ENCODE measurements at regions not wholly inside any gene's neighbourhood (a gene's known extent, or its start where the extent isn't known, plus 50 kb on each side); places are given as distances from the start of the nearest gene placed in this dataset.
"Not testable (repeated sequence)": the region's sequence is repeated elsewhere in the genome, so short reads cannot be mapped to it uniquely, and the experiment has no call there.

DNA sequence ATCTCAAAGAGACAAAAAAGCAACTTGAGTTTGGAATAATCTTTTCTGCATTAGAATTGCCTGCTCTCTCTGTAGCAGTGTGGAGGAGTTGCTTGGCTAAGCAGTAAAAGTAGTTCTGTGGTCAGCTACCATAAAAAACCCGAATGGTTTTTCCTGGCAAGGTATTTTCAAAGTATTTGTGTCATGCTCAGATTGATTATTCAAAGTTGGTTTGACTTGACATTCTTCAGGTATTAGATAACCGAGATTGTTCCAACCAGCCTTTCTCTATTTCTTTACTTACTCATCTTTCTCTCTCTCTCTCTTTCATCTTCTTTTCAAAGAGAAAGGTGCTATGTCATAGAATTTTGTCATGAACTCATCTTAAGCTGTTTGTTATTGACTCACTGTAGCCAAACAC lies 404.9 kb downstream of the CPS1 start:
- DNase-seq (ENCODE audit: low read depth) = peak; percentile 38

DNA sequence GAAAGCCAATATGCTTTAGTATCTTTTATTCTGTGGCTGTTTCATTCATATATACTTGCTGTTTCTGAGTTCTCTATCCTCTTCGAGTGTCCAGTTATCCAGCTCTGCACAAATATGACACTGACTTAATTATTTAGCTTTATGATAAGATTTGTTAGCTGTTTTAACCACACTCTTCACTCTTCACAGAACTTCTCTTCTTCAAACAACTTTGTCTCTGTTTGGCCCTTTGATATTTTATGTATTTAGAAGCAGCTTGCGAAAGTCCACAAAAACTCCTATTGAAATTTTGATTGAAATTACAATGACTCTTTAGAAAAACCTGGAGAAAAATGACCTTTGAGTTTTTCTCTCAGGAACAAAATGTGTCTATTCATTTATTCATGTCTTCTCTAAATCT lies 407.0 kb downstream of the CPS1 start:
- no peak for DNase-seq (ENCODE audit: low read depth)

DNA sequence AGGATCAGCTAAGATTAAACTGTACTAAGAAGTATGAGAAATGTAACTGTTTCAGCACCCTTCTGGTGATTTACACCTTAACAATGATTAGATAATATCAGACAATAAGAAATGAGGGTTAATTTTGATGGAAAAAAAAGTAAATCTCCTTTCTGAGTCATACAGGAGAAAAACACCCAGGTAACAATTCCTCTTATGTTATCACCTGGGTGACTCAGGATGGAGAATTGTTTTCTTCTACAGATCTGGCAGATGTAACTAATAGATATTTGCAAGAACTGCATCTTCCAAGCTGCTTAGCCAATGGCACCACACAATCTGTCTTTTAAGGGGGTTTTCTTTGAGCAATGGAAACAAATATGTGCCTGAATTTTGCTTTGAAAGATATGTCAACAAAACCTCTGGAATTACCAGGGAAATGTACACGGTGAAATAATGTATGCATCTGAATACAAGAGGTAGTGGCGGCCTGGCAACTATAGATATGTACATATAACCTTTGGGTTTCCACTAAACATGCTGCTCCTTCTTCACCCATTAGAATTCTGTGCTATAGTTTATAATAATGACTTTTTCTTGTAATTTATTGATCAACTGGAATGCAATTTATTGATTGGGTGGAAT lies 407.9 kb downstream of the CPS1 start:
- DNase-seq (ENCODE audit: low read depth) = no peak

DNA sequence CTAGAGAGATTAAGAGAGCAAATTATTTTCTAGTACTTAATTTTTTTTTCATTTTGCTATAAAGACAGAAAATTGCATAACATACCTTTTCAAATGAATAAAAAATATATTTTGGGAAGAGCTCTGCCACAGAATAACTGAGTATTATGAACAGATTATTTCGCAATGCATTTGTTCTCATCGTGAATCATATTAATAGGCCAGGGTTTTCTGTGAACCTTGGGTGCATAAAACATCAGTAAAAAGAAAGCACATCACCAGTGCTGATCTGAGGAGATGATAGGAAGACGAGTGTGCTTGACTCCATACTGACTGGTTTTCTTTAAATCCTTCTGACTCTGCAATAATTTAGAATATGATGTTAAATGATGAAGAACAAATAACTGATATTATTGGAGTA lies 409.1 kb downstream of the CPS1 start:
- no peak for DNase-seq (ENCODE audit: low read depth)

DNA sequence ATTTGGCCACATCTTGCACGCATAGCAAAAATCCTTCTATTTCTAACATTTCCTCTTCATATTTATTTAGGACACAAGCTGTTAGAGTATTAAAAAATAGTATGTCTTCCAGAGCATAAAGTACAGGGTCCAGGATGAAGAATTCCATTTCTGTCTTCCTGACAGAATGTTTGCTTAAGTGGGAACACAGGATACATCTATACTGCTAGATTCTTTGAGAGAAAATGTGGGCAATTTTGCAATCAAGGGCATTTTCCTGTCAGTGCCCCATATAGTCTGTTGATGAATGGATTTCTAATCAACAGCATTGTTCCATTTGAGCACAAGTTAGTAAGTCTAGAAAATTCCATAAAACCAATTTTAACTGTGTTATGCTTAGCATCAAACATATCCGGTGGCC lies 409.9 kb downstream of the CPS1 start:
- DNase-seq (ENCODE audit: low read depth) = no peak

DNA sequence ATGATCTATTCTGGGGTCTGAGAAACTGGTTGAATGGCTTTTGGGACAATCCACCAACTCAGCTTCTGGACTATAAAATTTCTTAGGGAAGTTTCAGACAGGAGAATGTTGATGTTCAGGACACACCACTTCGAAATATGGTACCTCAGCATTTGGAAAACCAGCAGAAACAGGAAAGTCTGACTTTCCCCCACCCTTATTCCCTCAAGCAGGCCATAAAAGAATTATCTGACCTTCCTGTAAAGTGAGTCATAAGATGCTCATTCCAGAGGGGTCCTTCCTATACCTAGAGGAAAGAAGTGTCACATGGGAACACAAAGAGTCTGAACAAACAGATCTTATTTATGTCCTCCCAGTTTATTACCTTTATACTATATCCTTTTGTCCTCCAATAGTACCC lies 415.0 kb downstream of the CPS1 start:
- no peak for DNase-seq (ENCODE audit: low read depth)

DNA sequence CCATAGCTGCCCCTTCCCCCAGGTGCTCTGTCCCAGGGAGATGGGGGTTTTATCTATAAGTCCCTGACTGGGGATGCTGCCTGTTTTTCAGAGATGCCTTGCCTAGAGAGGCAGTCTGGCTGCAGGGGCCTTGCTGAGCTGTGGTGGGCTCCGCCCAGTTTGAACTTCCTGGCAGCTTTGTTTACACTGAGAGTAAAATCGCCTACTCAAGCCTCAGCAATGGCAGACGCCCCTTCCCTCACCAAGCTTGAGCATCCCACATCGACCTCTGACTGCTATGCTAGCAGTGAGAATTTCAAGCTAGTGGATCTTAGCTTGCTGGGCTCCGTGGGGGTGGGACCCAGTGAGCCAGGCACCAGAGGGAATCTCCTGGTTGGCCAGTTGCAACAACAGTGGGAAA lies 430.4 kb downstream of the CPS1 start:
- DNase-seq (ENCODE audit: low read depth) = not testable (repeated sequence)

DNA sequence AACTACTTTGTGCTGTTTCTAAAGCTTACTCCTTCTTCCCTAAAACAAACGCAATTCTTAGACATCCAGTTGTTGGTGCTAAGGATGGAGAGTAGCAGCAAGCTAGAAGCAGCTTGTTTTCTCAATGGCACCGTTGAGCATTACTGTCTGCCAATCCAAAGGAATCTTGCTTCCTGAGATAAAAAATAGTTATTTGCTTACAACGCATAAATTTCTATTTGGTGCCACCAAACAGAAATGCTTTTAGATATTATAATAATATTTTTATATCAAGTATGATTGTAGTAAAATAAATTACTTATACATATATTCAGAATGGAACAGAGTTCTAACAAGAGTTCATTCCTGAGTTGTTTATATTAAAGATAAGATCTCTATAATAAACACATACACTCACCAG lies 434.7 kb downstream of the CPS1 start:
- no peak for DNase-seq (ENCODE audit: low read depth)

DNA sequence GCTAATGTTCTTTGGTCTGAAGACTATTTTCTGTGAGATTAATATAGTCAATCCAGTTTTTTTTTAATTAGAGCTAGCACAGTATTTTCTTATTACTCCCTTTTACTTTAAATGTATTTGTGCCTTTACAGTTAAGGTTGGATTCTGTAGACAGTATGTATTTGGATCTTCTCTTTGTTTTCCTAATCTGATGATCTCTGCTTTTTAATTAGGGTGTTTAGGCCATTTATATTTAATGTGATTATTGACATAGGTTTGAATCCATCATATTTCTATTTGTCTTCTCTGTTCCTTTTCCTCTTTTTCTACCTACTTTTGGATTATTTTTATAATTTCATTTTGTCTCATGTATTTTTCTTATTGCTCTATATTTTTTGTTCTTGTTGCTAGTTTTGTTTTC lies 437.7 kb downstream of the CPS1 start:
- no peak for DNase-seq (ENCODE audit: low read depth)

DNA sequence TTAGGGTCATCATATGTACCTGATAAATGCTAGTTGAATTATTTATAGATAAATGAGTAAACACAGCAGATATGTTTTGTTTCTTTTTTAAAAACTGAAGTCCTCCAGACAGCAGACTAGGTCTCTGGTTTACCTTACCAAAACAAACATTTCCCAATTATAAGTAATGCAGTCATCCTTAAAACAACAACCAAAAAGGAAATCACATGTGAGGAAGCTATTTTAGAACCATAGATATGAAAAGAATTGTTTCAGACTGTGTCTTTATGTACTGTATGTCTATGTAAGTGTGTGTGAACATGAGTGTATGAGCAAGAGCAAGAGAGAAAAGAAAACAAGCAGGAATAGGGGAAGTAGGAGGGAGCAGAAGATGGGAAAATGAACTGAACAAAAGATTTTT lies 441.0 kb downstream of the CPS1 start:
- DNase-seq (ENCODE audit: low read depth) = no peak

DNA sequence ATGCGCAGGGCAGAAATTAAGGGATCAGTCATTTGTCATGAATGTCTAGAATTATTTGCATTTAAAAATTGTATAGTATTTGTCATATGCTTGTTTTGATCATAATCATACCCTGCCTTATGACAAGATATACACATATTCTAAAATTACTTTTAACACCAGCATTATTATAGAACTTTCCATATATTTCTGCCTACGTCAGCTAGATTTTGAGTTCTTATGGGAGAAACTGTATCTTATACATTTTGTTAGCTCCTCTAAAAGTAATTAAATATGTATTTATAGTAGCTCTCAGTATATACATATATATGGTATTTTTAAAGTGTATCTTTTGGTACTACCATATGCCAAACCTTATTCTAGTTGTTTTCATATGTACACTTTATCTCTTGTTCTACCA lies 441.9 kb downstream of the CPS1 start:
- DNase-seq (ENCODE audit: low read depth) = no peak

DNA sequence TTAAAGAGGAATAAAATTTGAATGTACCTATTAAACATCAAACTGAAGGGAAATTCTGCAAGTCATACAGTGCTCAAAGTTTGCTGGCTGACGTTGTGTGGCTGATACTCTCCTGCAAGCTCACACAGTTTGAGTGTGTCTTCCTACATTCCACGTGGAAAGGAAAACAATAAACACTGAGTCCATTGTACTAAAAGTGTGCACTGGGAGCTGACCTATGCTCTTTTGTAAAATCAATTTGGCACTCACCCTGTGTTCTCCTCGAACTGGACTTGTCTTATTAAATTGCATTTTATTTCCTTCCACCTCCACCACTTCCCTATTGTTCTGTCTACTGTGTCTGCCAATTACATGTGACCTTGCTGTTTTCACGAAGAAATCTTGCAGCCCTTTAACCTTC lies 458.0 kb downstream of the CPS1 start:
- DNase-seq (ENCODE audit: low read depth) = no peak

DNA sequence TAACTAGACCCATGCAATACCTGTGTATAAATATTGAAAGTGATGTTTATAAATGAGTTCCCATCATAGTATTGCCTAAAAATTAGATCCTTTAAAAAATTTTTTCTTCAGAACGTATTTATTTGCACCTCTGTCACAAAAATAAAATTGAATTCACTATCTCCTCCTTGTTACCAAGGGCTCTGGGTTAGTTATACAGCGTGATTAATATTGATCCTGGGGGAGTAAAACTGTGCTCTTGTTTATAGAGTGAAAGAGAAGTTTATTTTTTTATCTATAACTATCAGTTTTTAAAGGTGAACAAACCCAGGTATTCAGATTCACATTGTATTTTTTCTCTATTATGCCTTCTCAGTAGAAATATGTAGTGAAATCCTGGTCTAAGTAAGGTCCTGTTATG lies 458.5 kb downstream of the CPS1 start:
- DNase-seq (ENCODE audit: low read depth) = no peak

DNA sequence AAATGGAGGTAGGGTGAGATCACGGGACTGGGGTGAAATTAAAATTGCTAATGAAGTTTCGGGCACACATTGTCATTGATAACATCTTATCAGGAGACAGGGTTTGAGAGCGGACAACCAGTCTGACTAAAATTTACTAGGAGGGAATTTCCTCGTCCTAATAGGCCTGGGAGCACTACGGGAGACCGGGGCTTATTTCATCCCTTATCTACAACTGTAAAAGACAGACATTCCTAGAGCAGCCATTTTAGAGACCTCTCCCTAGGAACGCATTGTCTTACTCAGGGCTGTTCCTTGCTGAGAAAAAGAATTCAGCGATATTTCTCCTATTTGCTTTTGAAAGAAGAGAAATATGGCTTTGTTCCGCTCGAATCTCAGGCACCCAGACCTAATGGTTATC lies 468.7 kb downstream of the CPS1 start:
- DNase-seq (ENCODE audit: low read depth) = not testable (repeated sequence)

DNA sequence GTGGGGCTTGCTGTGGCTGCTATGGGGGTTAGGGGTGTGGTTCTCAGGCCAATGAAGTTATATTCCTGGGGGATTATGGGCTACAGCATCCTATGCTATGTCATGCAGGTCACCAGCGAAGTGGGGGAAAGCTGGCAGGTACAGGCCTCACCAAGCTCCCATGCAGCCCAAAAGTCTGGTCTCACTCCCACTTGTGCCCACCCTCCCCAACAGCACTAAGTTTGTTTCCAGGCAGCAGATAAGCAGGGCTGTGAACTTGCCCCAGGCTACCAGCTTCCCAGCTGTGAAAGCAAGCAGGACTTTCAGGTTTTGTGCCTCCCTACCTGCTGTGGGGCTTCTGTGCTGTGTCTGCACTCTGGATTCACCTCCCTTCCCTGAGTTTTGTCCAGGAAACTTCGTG lies 469.7 kb downstream of the CPS1 start:
- DNase-seq (ENCODE audit: low read depth) = no peak

DNA sequence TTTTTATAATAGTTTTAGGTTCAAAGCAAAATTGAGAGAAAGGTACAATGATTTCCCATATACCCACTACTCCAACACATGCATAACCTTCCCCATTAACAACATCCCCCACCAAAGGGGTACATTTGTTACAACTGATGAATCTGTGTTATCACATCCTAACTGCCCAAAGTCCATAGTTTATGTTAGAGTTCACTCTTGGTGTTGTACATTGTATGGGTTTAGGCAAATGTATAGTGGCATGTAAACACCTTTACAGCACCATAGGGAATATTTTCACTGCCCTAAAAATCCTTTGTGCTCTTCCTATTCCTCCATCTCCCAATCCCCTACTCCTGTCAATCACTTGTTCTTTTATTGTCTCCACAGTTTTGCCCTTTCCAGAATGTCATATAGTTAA lies 471.6 kb downstream of the CPS1 start:
- DNase-seq (ENCODE audit: low read depth) = no peak

DNA sequence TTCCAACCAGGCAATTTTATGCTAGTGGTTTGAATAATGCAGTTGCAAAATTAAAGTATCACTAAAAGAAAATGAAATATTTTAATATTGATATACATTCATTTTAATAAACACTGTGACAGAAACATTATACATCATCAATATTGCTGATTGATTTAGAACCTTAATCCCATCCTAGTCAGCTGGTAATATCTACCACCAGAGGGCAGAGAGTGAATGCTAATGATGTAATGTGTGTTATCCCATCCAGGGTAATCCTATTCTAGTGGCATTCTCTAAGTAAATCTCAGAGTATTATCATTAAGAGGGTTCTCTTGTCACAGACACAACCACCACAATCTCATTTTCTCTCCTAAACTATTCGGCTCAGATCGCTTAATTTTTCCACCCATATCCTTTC lies 477.4 kb downstream of the CPS1 start:
- no peak for DNase-seq (ENCODE audit: low read depth)

DNA sequence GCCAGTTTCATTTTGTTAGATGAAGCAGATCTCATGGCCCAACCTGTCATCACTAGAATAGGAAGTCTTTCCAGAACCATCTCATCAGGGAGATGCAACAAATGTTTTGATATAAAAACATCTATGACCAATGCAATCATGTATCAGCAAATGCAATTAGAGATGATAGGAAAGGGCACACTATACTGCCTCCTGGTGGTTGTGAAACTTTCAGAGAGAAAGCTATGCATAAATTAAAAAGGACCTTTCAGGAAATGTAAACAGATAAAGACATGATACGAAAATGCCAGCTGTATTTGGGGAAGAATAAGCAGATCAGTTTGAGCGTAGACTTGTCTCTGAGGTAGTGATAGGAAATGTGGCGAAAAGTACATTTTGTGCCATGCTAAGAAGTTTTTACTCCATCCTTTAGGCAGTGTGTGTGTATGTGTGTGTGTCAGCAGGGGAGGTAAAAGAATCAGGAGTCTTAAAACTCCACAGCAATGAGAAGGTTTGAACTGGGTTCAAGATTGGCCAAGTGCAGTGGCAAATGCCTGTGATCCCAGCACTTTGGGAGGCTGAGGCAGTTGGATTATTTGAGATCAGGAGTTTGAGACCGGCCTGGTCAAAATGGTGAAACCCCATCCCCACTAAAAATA lies 479.3 kb downstream of the CPS1 start:
- peak; percentile 15 for DNase-seq (ENCODE audit: low read depth)

DNA sequence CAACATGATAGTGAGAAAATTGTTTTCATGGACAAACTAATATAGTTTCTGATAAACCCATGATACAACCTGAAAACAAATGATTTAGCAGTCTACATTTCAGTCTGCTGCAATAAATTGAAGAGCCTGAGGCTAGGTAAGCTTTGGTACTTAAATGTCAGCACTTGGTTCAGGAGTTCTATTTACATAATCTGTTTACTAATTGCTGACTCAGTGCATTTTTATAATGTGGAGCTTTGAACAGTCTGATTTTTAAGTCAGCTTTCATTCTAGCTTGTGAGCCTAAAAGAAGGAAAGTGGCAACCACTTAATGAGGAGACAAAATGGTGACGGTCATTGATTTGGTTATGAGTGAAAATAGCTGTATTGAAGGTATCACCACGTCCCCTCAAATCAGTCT lies 488.6 kb downstream of the CPS1 start:
- no peak for DNase-seq (ENCODE audit: low read depth)

DNA sequence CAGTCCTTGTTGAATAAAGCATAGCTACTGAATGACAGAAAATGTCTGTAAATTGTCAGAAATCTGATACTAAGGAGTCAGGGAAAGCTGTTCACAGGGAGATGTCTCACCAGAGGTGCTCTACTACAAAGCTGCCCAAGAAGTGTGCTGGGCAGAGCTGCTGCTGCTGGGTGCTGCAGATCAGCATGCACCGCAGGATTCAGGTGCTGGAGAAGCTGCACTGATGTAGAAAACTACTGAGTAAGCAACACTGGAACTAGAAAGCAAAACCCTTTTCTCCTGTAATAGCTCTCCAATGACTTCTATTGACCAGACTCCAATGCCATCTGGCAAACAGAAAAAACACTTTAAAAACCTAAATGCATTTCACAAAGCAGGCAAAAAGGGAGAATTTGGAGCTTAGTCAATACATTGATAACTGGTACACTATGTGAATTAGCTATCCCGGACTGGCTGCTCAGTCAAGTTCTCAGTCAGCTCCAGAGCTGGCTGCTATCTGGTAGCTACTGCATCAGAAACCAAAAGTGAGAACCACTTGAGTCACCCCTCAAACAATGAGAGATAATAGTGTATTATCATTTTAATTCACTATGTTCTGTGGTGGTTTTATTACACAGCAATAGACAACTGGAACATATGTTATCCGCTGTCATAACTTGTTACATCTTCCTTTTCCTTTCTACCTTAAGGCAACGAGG lies 493.1 kb downstream of the CPS1 start:
- no peak for DNase-seq (ENCODE audit: low read depth)

DNA sequence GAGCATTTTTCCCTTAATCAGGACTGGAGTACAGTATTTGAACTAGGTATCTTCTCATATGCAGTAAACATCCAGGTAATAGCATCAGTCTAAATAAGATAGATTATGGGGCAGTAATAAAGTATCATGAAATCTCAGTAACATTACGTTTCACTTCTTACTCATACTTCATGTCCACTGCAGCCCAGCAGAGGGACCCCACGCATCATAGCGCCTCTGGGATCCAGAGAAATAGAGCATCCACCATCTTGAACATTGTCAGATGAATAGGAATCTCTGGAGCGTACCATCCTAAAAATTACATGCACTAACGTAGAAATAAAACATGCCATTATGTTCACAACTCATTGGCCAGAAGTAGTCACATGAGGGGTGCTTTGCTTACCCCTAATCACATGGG lies 499.0 kb downstream of the CPS1 start:
- DNase-seq (ENCODE audit: low read depth) = no peak

DNA sequence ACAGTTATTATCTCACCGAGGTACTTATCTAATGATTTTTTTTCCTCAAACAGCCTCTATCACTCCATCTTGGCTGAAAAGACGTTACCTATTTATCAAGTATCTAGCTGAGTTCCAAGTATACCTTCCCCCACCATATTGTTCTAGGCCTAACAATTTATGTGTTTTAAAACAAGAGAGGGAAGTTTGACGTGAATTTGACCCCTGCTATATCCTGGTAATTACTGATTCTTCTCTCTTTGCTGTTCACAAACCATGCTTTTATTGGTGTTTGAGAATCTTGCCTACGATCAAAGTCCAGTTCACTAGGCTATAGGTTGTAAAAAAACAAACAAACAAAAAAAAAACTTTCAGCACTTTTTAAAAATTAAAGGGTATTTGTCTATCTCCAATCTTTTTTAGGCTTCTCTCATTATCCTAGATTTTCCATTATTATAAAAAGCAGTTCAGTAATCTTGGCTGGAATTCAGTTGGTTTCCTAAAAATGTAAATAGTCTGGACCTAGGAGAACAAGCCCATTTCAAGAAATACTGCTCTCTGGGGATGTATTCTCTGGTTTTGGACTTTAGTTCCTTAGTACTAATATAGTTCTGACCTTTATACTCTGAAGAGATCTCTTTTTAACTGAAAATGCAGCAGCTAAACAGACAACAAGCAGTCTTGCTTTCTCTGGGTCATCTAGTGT lies 505.4 kb downstream of the CPS1 start:
- no peak for DNase-seq (ENCODE audit: low read depth)

DNA sequence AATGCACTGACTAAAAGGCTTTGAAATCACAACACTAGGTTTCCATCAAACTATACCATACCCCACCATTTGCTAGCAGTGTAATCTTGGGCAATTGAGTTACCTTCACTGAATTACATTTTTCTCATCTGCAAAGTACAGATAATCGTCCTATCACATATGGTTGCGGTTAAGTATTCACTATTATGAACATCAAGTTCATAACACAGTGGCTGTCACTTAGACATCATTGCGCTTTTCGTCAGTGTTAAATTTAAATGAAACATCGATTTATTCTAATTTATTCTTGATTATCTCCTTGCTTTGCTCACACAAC lies 505.9 kb downstream of the CPS1 start:
- no peak for DNase-seq (ENCODE audit: low read depth)
